ENCODE measurements at regions not wholly inside any gene's neighbourhood (a gene's known extent, or its start where the extent isn't known, plus 50 kb on each side); places are given as distances from the start of the nearest gene placed in this dataset.

DNA sequence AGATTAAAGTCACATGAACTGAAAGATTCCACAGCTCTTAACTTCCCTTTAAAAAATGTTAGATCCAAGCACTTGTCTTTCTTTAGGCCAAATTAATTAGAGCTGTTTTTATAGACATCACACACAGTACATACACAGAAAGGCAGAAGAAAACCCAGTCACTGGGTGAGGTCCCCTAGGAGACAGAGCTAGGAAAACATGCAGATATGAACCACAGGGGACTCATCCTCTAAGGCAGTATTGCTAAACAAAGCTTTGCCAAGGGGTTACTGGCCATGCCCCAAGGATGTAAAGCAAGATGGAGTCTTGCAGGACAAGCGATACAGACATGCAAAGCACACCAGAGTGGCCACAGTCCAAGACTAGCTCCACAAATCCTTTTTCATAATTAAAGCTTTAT, 227.0 kb downstream of the SEMA6A start:
- H3K27ac ChIP-seq (ENCODE audit: low read depth in 2 of 2, low read length in 2 of 2), result no peak overlapping the region
- H3K27me3 ChIP-seq (ENCODE audit: control insufficient read depth in 2 of 2, insufficient read depth in 2 of 2, low read length in 2 of 2), result no peaks in the 10 kb centered on the region
- H3K4me3 ChIP-seq (ENCODE audit: low read length in 2 of 2), result no peak overlapping the region
- H3K36me3 ChIP-seq (ENCODE audit: control insufficient read depth in 2 of 2, insufficient read depth in 2 of 2, low read length in 2 of 2), result no peaks in the 10 kb centered on the region
- peaks cover 0 to 6% of the 10 kb centered on the region in 2 donors for H3K9me3 ChIP-seq (ENCODE audit: control insufficient read depth in 2 of 2, low read length in 2 of 2)
- H3K4me1 ChIP-seq (ENCODE audit: control insufficient read depth in 2 of 2, insufficient read depth in 2 of 2, low read length in 2 of 2), result no peaks in the 10 kb centered on the region
- H3K9ac ChIP-seq (ENCODE audit: low read depth in 1 of 2, low read length in 2 of 2), result no peak overlapping the region

DNA sequence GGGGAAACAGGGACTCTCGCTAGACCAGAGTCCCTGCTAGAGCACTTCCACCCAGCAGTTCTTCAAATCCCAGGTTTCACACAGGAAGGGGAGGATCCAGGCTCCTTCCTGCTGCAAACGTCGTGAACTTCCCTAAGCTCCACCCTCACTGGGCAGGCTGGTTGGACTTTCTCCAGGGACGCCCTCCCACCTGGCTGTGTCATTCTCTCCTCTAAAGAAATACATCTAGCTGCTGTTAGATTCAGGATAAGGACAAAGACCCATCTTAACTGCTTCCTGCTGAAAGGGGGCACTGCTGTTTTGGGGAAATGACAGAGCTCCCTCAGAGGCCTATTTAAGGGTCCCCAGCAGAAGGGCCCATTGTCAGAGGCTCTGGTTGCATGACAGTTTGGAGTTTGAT, 230.7 kb downstream of the SEMA6A start:
- Histone ChIP-seq H3K9me3 (ENCODE audit: control insufficient read depth in 2 of 2, low read length in 2 of 2) (peaks cover 0 to 6% of the 10 kb centered on the region in 2 donors), H3K27ac (ENCODE audit: low read depth in 2 of 2, low read length in 2 of 2) (no peak overlapping the region), H3K4me1 (ENCODE audit: control insufficient read depth in 2 of 2, insufficient read depth in 2 of 2, low read length in 2 of 2) (no peaks in the 10 kb centered on the region), H3K4me3 (ENCODE audit: low read length in 2 of 2) (no peak overlapping the region), H3K36me3 (ENCODE audit: control insufficient read depth in 2 of 2, insufficient read depth in 2 of 2, low read length in 2 of 2) (no peaks in the 10 kb centered on the region), H3K27me3 (ENCODE audit: control insufficient read depth in 2 of 2, insufficient read depth in 2 of 2, low read length in 2 of 2) (no peaks in the 10 kb centered on the region), H3K9ac (ENCODE audit: low read depth in 1 of 2, low read length in 2 of 2) (no peak overlapping the region)

Data from mucosa of rectum (tissue), 2 donors.